ENCODE measurements at regions not wholly inside any gene's neighbourhood (a gene's known extent, or its start where the extent isn't known, plus 50 kb on each side); places are given as distances from the start of the nearest gene placed in this dataset.

GRCh38 chr16:51430716-51431369 lies 279.8 kb upstream of the SALL1 start:
- TF ChIP-seq POLR2A (IDR thresholded peaks at IDR 0.05; ENCODE audit: low read depth, low read length) (no peak), MAZ (IDR thresholded peaks at IDR 0.05; ENCODE audit: borderline replicate concordance, low read depth, low read length) (no peak), SMC3 (IDR thresholded peaks at IDR 0.05; ENCODE audit: low read depth, low read length) (no peak)
- TF ChIP-seq, protein P1, sequence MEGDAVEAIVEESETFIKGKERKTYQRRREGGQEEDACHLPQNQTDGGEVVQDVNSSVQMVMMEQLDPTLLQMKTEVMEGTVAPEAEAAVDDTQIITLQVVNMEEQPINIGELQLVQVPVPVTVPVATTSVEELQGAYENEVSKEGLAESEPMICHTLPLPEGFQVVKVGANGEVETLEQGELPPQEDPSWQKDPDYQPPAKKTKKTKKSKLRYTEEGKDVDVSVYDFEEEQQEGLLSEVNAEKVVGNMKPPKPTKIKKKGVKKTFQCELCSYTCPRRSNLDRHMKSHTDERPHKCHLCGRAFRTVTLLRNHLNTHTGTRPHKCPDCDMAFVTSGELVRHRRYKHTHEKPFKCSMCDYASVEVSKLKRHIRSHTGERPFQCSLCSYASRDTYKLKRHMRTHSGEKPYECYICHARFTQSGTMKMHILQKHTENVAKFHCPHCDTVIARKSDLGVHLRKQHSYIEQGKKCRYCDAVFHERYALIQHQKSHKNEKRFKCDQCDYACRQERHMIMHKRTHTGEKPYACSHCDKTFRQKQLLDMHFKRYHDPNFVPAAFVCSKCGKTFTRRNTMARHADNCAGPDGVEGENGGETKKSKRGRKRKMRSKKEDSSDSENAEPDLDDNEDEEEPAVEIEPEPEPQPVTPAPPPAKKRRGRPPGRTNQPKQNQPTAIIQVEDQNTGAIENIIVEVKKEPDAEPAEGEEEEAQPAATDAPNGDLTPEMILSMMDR (conservative IDR thresholded peaks at IDR 0.05; ENCODE audit: low read depth, low read length): no peak

Measured in IMR-90 (cell line).